ENCODE measurements at regions not wholly inside any gene's neighbourhood (a gene's known extent, or its start where the extent isn't known, plus 50 kb on each side); places are given as distances from the start of the nearest gene placed in this dataset.

DNA sequence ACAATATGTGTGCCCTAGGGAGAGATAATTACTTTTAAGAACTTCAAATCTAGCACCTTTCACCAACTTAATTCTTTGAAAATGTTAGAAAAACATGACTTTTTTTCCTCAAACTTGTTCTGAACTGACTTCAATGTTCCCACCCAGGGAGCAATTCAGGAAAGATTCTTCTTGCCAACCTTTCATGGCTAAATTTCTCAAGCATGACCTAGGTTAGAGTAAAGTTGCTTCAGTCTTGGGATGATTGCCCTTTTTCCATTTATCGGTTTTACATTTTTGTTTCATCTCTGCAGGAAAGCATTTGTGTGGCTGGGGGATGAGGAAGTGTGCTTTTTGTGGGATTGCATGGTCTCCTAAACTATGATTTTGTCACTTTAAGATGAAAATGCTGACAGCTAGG lies 647.7 kb downstream of the LTN1 start:
- Mint-ChIP-seq H3K4me1 (no peaks in the 10 kb centered on the region; the same call in 2 of the 3 replicates), H3K9me3 (peaks cover 6% of the 10 kb centered on the region; the same call in 1 of the 3 replicates), H3K27ac (no peak overlapping the region), H3K27me3 (ENCODE audit: insufficient read depth, low read depth, poor library complexity) (no peaks in the 10 kb centered on the region), H3K36me3 (ENCODE audit: low read depth) (no peaks in the 10 kb centered on the region), H3K4me3 (no peak overlapping the region)
- no peak for DNase-seq (ENCODE audit: low spot score)
- no peak for ATAC-seq
- Histone ChIP-seq H2AFZ (no peak overlapping the region), H4K20me1 (replicated peaks; ENCODE audit: insufficient read depth) (no peaks in the 10 kb centered on the region), H3K27ac (ENCODE audit: low read depth) (no peak overlapping the region), H3K36me3 (ENCODE audit: insufficient read depth) (no peaks in the 10 kb centered on the region), H3K4me2 (no peak overlapping the region), H3K4me3 (no peak overlapping the region), H3K9me2 (ENCODE audit: insufficient read depth) (peaks cover 11% of the 10 kb centered on the region; the same call in 1 of the 2 replicates), H3K79me2 (replicated peaks; ENCODE audit: insufficient read depth) (no peaks in the 10 kb centered on the region), H3K4me1 (ENCODE audit: insufficient read depth) (no peaks in the 10 kb centered on the region), H3K27me3 (ENCODE audit: insufficient read depth) (no peaks in the 10 kb centered on the region), H3F3A (replicated peaks; ENCODE audit: low read depth) (no peaks in the 10 kb centered on the region)
- TF ChIP-seq, protein P1, sequence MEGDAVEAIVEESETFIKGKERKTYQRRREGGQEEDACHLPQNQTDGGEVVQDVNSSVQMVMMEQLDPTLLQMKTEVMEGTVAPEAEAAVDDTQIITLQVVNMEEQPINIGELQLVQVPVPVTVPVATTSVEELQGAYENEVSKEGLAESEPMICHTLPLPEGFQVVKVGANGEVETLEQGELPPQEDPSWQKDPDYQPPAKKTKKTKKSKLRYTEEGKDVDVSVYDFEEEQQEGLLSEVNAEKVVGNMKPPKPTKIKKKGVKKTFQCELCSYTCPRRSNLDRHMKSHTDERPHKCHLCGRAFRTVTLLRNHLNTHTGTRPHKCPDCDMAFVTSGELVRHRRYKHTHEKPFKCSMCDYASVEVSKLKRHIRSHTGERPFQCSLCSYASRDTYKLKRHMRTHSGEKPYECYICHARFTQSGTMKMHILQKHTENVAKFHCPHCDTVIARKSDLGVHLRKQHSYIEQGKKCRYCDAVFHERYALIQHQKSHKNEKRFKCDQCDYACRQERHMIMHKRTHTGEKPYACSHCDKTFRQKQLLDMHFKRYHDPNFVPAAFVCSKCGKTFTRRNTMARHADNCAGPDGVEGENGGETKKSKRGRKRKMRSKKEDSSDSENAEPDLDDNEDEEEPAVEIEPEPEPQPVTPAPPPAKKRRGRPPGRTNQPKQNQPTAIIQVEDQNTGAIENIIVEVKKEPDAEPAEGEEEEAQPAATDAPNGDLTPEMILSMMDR (conservative IDR thresholded peaks at IDR 0.05; ENCODE audit: low read depth in 2 of 2) = no peak

DNA sequence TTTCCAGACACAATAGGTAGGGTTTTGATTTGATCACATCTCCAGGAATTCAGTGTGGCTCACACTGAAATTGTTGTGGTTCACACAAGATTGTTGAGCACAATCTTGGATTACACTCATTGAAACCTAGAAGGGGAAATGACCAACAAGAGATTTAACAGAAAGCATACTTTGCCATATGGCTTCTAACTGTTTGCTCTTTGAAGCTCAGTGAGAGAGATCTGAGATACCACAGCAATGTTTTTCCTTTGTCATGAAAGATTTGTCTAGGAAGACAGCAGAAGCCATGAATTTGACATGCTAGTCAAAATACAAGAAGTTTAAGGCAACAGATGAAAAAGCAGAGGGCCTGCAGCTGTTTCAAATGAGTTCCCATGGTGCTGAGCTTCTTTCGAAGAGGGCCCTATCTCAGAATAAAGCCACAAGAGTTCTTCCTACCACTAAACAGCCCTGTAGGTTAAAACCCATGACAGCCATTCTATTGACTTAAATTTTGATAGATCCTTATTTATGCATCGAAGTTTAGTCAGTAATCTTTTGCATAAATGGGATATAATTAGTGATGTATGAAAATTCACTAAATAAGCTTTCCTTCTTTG lies 650.4 kb downstream of the LTN1 start:
- no peak for ATAC-seq
- H3K27ac ChIP-seq (ENCODE audit: low read depth) = no peak overlapping the region
- no peaks in the 10 kb centered on the region for H3K36me3 ChIP-seq (ENCODE audit: insufficient read depth)
- Mint-ChIP-seq H3K27ac (no peak overlapping the region), H3K9me3 (peaks cover 6% of the 10 kb centered on the region; the same call in 1 of the 3 replicates), H3K36me3 (ENCODE audit: low read depth) (no peaks in the 10 kb centered on the region), H3K4me3 (no peak overlapping the region), H3K27me3 (ENCODE audit: insufficient read depth, low read depth, poor library complexity) (no peaks in the 10 kb centered on the region), H3K4me1 (no peaks in the 10 kb centered on the region; the same call in 2 of the 3 replicates)
- H3K79me2 ChIP-seq (replicated peaks; ENCODE audit: insufficient read depth) = no peaks in the 10 kb centered on the region
- no peak for TF ChIP-seq JUNB (IDR thresholded peaks at IDR 0.05; ENCODE audit: unreplicated experiment)
- no peak for DNase-seq (ENCODE audit: low spot score)
- H4K20me1 ChIP-seq (replicated peaks; ENCODE audit: insufficient read depth) = no peaks in the 10 kb centered on the region
- H3K9me2 ChIP-seq (ENCODE audit: insufficient read depth) = peaks cover 11% of the 10 kb centered on the region; the same call in 1 of the 2 replicates
- H3F3A ChIP-seq (replicated peaks; ENCODE audit: low read depth) = no peaks in the 10 kb centered on the region
- no peaks in the 10 kb centered on the region for H3K27me3 ChIP-seq (ENCODE audit: insufficient read depth)
- H3K4me1 ChIP-seq (ENCODE audit: insufficient read depth) = no peaks in the 10 kb centered on the region
- no peak overlapping the region for H2AFZ ChIP-seq
- no peak overlapping the region for H3K4me2 ChIP-seq
- no peak overlapping the region for H3K4me3 ChIP-seq

DNA sequence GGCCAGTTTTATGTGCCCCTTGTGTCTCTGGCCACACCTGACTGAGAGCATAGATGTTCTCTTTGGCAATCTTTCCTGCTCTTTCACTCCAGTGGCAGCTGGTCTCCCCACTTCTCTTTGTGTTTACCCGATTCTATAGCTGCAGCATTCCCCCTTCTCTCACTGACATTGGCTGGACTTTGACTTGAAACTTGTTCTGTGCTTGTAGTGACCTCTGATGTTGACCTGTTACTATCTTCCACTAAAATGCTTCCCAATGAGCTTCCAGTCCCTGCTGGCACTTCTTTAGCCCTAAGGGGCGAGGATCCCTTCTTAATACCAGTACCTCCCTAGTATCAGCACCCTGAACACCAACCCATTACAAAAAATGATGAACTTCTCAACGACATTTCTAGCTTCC lies 653.3 kb downstream of the LTN1 start:
- H3K79me2 ChIP-seq (replicated peaks; ENCODE audit: insufficient read depth) = no peaks in the 10 kb centered on the region
- no peak overlapping the region for H3K27ac Mint-ChIP-seq
- H3K4me2 ChIP-seq = no peak overlapping the region
- peak overlapping the region; percentile 12; the same call in 1 of the 2 replicates for H2AFZ ChIP-seq
- DNase-seq (ENCODE audit: low spot score) (no peak), ATAC-seq (no peak)
- H3K9me2 ChIP-seq (ENCODE audit: insufficient read depth) = peaks cover 11% of the 10 kb centered on the region; the same call in 1 of the 2 replicates
- no peaks in the 10 kb centered on the region for H3F3A ChIP-seq (replicated peaks; ENCODE audit: low read depth)
- no peaks in the 10 kb centered on the region for H3K36me3 Mint-ChIP-seq (ENCODE audit: low read depth)
- peaks cover 6% of the 10 kb centered on the region; the same call in 1 of the 3 replicates for H3K9me3 Mint-ChIP-seq
- H3K36me3 ChIP-seq (ENCODE audit: insufficient read depth) = no peaks in the 10 kb centered on the region
- no peaks in the 10 kb centered on the region for H3K4me1 ChIP-seq (ENCODE audit: insufficient read depth)
- H3K4me1 Mint-ChIP-seq = no peaks in the 10 kb centered on the region; the same call in 2 of the 3 replicates
- no peak overlapping the region for H3K4me3 Mint-ChIP-seq
- no peaks in the 10 kb centered on the region for H3K27me3 ChIP-seq (ENCODE audit: insufficient read depth)
- no peak overlapping the region for H3K4me3 ChIP-seq
- no peaks in the 10 kb centered on the region for H4K20me1 ChIP-seq (replicated peaks; ENCODE audit: insufficient read depth)
- TF ChIP-seq, protein P1 (conservative IDR thresholded peaks at IDR 0.05; ENCODE audit: low read depth in 2 of 2) = no peak
- TF ChIP-seq ZNF114 (CRISPR knock-in tag; IDR thresholded peaks at IDR 0.05) (no peak), POLR2AphosphoS5 (IDR thresholded peaks at IDR 0.05; ENCODE audit: low read depth) (no peak), EZH2phosphoT487 (IDR thresholded peaks at IDR 0.05; ENCODE audit: unreplicated experiment) (no peak), STAT1 (IDR thresholded peaks at IDR 0.05; ENCODE audit: unreplicated experiment) (no peak)
- TF ChIP-seq, protein P2, sequence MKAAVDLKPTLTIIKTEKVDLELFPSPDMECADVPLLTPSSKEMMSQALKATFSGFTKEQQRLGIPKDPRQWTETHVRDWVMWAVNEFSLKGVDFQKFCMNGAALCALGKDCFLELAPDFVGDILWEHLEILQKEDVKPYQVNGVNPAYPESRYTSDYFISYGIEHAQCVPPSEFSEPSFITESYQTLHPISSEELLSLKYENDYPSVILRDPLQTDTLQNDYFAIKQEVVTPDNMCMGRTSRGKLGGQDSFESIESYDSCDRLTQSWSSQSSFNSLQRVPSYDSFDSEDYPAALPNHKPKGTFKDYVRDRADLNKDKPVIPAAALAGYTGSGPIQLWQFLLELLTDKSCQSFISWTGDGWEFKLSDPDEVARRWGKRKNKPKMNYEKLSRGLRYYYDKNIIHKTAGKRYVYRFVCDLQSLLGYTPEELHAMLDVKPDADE (IDR thresholded peaks at IDR 0.05) = no peak
- TF ChIP-seq, protein P3, sequence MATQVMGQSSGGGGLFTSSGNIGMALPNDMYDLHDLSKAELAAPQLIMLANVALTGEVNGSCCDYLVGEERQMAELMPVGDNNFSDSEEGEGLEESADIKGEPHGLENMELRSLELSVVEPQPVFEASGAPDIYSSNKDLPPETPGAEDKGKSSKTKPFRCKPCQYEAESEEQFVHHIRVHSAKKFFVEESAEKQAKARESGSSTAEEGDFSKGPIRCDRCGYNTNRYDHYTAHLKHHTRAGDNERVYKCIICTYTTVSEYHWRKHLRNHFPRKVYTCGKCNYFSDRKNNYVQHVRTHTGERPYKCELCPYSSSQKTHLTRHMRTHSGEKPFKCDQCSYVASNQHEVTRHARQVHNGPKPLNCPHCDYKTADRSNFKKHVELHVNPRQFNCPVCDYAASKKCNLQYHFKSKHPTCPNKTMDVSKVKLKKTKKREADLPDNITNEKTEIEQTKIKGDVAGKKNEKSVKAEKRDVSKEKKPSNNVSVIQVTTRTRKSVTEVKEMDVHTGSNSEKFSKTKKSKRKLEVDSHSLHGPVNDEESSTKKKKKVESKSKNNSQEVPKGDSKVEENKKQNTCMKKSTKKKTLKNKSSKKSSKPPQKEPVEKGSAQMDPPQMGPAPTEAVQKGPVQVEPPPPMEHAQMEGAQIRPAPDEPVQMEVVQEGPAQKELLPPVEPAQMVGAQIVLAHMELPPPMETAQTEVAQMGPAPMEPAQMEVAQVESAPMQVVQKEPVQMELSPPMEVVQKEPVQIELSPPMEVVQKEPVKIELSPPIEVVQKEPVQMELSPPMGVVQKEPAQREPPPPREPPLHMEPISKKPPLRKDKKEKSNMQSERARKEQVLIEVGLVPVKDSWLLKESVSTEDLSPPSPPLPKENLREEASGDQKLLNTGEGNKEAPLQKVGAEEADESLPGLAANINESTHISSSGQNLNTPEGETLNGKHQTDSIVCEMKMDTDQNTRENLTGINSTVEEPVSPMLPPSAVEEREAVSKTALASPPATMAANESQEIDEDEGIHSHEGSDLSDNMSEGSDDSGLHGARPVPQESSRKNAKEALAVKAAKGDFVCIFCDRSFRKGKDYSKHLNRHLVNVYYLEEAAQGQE (IDR thresholded peaks at IDR 0.05; ENCODE audit: unreplicated experiment) = no peak
- no peaks in the 10 kb centered on the region for H3K27me3 Mint-ChIP-seq (ENCODE audit: insufficient read depth, low read depth, poor library complexity)
- H3K27ac ChIP-seq (ENCODE audit: low read depth) = no peak overlapping the region

All from GM23338 (cell line).